Esophagus (tissue), 2 donors: ENCODE measurements at regions not wholly inside any gene's neighbourhood (a gene's known extent, or its start where the extent isn't known, plus 50 kb on each side); places are given as distances from the start of the nearest gene placed in this dataset.
"Not testable (repeated sequence)": the region's sequence is repeated elsewhere in the genome, so short reads cannot be mapped to it uniquely, and the experiment has no call there.

Experiments used
- H3K27ac ChIP-seq, 2 donors: one replicate each; pipeline ENCODE4 v1.5.1; 2013; ENCODE audit warnings: low read depth in 2 of 2, mild to moderate bottlenecking in 2 of 2, inconsistent platforms in 1 of 2, low read length in 1 of 2, moderate library complexity in 1 of 2
- H3K27me3 ChIP-seq, 2 donors: one replicate each; pipeline ENCODE4 v1.6.1; 2013; ENCODE audit warnings: low read length in 2 of 2, control low read depth in 1 of 2, mild to moderate bottlenecking in 1 of 2; ENCODE audit not compliant: insufficient read depth in 2 of 2, control insufficient read depth in 1 of 2
- H3K36me3 ChIP-seq, 2 donors: one replicate each; pipeline ENCODE4 v1.6.1; 2013; ENCODE audit warnings: low read length in 1 of 2; ENCODE audit not compliant: control insufficient read depth in 2 of 2, insufficient read depth in 2 of 2
- H3K4me1 ChIP-seq, 2 donors: one replicate each; pipeline ENCODE4 v1.6.1; 2013; ENCODE audit warnings: low read length in 1 of 2; ENCODE audit not compliant: control insufficient read depth in 2 of 2, insufficient read depth in 2 of 2
- H3K4me3 ChIP-seq, 2 donors: one replicate each; pipeline ENCODE4 v1.5.1; 2013; ENCODE audit warnings: low read length in 2 of 2, mild to moderate bottlenecking in 2 of 2, low read depth in 1 of 2, moderate library complexity in 1 of 2
- H3K9me3 ChIP-seq, 2 donors: one replicate each; pipeline ENCODE4 v1.6.1; 2013; ENCODE audit warnings: mild to moderate bottlenecking in 2 of 2, low read depth in 1 of 2, low read length in 1 of 2, moderate library complexity in 1 of 2; ENCODE audit not compliant: control insufficient read depth in 2 of 2, insufficient read depth in 1 of 2
- WGBS, 2 donors: extraction: QIAGEN DNeasy Blood & Tissue Kit; methylation state at CpG; one replicate each; pipeline ENCODE4 v1.1.7; 2013; 5-methylcytosine and 5-hydroxymethylcytosine counted together
- donor health status: healthy with polysubstance abuse.
- donor health status: Bipolar disorder and iron deficiency.

GRCh38 chr7:131646203-131646602, 89.8 kb upstream of the PODXL start:
- WGBS, 2 donors = 92 to 97% methylated on average over 4 of the region's 4 CpGs
- Histone ChIP-seq H3K4me1 (no peaks in the 10 kb centered on the region), H3K4me3 (no peak overlapping the region), H3K36me3 (no peaks in the 10 kb centered on the region), H3K27ac (no peak overlapping the region), H3K27me3 (no peaks in the 10 kb centered on the region), H3K9me3 (no peaks in the 10 kb centered on the region)

GRCh38 chr7:131642429-131642828, 86.0 kb upstream of the PODXL start:
- no peaks in the 10 kb centered on the region for H3K36me3 ChIP-seq
- H3K4me3 ChIP-seq = no peak overlapping the region
- H3K4me1 ChIP-seq = no peaks in the 10 kb centered on the region
- H3K27ac ChIP-seq = no peak overlapping the region
- no peaks in the 10 kb centered on the region for H3K9me3 ChIP-seq
- no peaks in the 10 kb centered on the region for H3K27me3 ChIP-seq
- WGBS, 2 donors = 66 to 68% methylated on average over 3 of the region's 3 CpGs

GRCh38 chr7:131640686-131641085, 84.3 kb upstream of the PODXL start:
- Histone ChIP-seq H3K36me3 (no peaks in the 10 kb centered on the region), H3K4me1 (no peaks in the 10 kb centered on the region), H3K27ac (no peak overlapping the region), H3K9me3 (no peaks in the 10 kb centered on the region), H3K27me3 (no peaks in the 10 kb centered on the region), H3K4me3 (no peak overlapping the region)
- WGBS, 2 donors = 81 to 88% methylated on average over 5 of the region's 5 CpGs

- Histone ChIP-seq H3K9me3 (no peaks in the 10 kb centered on the region), H3K4me1 (no peaks in the 10 kb centered on the region), H3K36me3 (no peaks in the 10 kb centered on the region), H3K27me3 (no peaks in the 10 kb centered on the region), H3K4me3 (no peak overlapping the region), H3K27ac (no peak overlapping the region)
- 66 to 73% methylated on average over 10 of the region's 10 CpGs for WGBS, 2 donors
Observed at GRCh38 chr7:131638641-131639430, 82.4 kb upstream of the PODXL start.

- Histone ChIP-seq H3K27ac (no peak overlapping the region), H3K27me3 (no peaks in the 10 kb centered on the region), H3K9me3 (no peaks in the 10 kb centered on the region), H3K4me3 (no peak overlapping the region), H3K36me3 (no peaks in the 10 kb centered on the region), H3K4me1 (no peaks in the 10 kb centered on the region)
- WGBS, 2 donors = 79 to 80% methylated on average over 8 of the region's 8 CpGs
Observed at GRCh38 chr7:131637859-131638258, 81.4 kb upstream of the PODXL start.

- H3K4me1 ChIP-seq = no peaks in the 10 kb centered on the region
- no peaks in the 10 kb centered on the region for H3K36me3 ChIP-seq
- no peak overlapping the region for H3K4me3 ChIP-seq
- H3K27me3 ChIP-seq = no peaks in the 10 kb centered on the region
- no peaks in the 10 kb centered on the region for H3K9me3 ChIP-seq
- 81 to 83% methylated on average over 13 of the region's 13 CpGs for WGBS, 2 donors
- no peak overlapping the region for H3K27ac ChIP-seq
Observed at GRCh38 chr7:131636092-131636491, 79.7 kb upstream of the PODXL start.

- H3K36me3 ChIP-seq, H3K27me3 ChIP-seq, H3K27ac ChIP-seq, H3K9me3 ChIP-seq, H3K4me1 ChIP-seq, H3K4me3 ChIP-seq: not testable (repeated sequence)
Observed at GRCh38 chr7:131634197-131634596, 77.8 kb upstream of the PODXL start.

GRCh38 chr7:131633342-131633843, 77.0 kb upstream of the PODXL start:
- H3K27ac ChIP-seq = no peak overlapping the region
- H3K36me3 ChIP-seq = no peaks in the 10 kb centered on the region
- H3K4me3 ChIP-seq = no peak overlapping the region
- no peaks in the 10 kb centered on the region for H3K9me3 ChIP-seq
- peaks cover 2 to 4% of the 10 kb centered on the region in 2 donors for H3K4me1 ChIP-seq
- H3K27me3 ChIP-seq = no peaks in the 10 kb centered on the region
- WGBS, 2 donors = 62 to 73% methylated on average over 7 of the region's 7 CpGs

GRCh38 chr7:131630427-131630826, 74.0 kb upstream of the PODXL start:
- Histone ChIP-seq H3K4me3 (no peak overlapping the region), H3K36me3 (no peaks in the 10 kb centered on the region), H3K9me3 (no peaks in the 10 kb centered on the region), H3K4me1 (peaks cover 2 to 4% of the 10 kb centered on the region in 2 donors), H3K27me3 (no peaks in the 10 kb centered on the region), H3K27ac (no peak overlapping the region)
- 85 to 86% methylated on average over 4 of the region's 4 CpGs for WGBS, 2 donors

- H3K9me3 ChIP-seq = no peaks in the 10 kb centered on the region
- no peak overlapping the region for H3K4me3 ChIP-seq
- no peaks in the 10 kb centered on the region for H3K36me3 ChIP-seq
- 57 to 64% methylated on average over 12 to 13 of the region's 13 CpGs for WGBS, 2 donors
- H3K4me1 ChIP-seq = peaks cover 2 to 4% of the 10 kb centered on the region in 2 donors
- H3K27me3 ChIP-seq = no peaks in the 10 kb centered on the region
- no peak overlapping the region for H3K27ac ChIP-seq
Observed at GRCh38 chr7:131629217-131629882, 72.9 kb upstream of the PODXL start.
